NCI-H2227 (cell line): ENCODE measurements at regions not wholly inside any gene's neighbourhood (a gene's known extent, or its start where the extent isn't known, plus 50 kb on each side); places are given as distances from the start of the nearest gene placed in this dataset.
"Not testable (repeated sequence)": the region's sequence is repeated elsewhere in the genome, so short reads cannot be mapped to it uniquely, and the experiment has no call there.

Source experiments
- DNase-seq: peaks from one replicate; lab custom pipeline; 2025; ENCODE audit not compliant: unreplicated experiment; lab: John Stamatoyannopoulos, UW

DNA sequence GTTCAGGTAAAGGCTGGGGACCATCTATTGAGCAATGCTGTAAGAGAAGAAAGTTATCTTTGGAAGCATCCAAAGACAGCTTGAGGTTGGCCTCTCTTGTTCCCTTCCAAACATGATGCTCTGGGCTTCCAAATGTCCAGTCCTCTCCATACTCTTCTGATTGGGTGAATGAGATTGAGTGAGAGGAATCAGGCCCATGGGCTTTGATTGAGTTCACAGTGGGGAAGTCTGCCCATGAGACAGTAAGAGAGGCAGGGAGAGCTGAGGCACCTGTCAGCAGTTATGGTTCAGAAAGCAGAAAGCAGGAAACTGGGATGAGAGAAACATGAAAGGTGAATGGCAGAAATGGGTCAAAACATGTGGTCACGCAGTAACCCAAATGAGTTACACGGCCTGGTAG is 1006.9 kb downstream of the VRK1 start:
- no peak for DNase-seq

DNA sequence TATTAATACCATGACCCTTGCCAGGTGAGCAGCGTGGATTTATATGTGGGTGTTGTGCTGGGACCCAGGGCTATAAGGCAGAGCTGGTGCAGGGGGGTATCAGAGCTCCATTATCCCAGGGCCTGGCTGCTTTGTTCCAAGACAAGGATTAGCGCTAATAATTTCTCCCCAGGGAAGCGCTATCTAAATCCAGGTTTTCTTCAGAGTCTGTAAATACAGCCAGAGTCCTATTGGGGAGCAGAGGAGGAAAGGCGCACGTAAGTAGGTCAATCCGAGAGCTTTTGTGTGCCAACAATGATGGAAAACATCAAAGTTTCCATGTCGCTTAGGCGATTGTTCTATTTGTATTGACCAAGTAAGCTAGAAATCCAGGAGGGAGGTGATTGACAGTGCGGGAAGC is 1009.7 kb downstream of the VRK1 start:
- no peak for DNase-seq

DNA sequence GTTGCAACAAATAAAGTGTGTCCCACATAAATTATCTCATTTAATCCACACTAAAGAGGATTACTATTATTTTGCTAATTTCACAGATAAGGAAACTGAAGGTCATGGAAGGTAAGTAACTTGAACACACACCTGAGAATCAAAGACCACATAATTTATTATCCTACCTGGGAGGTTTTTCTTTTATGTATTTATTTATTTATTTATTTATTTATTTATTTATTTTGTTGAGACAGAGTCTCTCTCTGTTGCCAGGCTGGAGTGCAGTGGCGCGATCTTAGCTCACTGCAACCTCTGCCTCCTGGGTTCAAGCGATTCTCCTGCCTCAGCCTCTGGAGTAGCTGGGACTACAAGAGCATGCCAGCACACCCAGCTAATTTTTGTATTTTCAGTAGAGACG is 1011.4 kb downstream of the VRK1 start:
- not testable (repeated sequence) for DNase-seq

DNA sequence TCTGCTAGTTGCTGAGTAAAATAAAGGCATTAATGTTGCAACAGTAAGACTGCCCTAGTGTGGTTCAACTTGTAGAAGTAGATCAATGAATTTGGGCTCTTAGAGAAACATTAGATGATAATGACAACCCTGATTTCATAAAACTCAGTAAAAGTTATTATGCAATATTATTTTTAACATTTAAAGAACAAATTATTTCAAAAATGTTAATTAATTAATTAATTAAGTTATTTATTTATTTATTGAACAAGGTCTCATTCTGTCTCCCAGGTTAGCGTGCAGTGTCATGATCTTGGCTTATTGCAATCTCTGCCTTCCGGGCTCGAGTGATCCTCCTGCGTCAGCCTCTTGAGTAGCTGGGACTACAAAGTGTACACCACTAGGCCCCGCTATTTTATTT is 1016.4 kb downstream of the VRK1 start:
- no peak for DNase-seq

DNA sequence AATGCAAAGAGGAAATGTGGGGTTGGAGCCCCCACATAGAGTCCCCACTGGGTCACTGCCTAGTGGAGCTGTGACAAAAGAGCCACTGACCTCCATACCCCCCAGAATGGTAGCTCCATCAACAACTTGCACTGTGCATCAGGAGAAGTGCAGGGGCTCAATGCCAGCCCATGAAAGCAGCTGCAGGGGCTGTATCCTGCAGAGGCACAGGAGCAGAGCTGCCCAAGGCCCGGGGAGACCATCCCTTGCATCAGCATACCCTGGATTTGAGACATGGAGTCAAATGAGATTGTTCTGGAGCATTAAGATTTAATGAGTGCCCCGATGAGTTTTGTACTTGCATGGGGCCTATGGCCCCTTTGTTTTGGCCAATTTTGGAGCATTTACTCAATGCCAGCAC is 1023.6 kb downstream of the VRK1 start:
- no peak for DNase-seq

DNA sequence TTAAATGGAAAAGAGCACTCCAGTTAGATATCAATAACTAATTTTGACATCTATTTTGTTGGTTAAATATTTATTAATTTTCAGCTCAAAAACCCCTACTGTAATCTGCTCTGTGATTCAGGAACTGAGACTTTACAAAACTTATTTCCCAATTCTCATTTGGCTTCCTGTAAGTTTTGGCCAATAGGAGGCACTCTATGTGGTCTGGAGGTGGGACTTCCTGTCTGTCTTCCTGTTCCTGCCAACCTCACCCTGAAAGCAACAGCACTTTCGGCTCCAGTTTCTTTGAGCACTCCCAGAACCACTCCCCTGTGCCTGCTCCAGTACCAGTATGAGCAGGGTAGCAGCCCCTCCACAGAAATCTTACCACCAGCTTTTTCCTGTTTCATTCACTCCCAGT is 1027.0 kb downstream of the VRK1 start:
- DNase-seq = no peak

DNA sequence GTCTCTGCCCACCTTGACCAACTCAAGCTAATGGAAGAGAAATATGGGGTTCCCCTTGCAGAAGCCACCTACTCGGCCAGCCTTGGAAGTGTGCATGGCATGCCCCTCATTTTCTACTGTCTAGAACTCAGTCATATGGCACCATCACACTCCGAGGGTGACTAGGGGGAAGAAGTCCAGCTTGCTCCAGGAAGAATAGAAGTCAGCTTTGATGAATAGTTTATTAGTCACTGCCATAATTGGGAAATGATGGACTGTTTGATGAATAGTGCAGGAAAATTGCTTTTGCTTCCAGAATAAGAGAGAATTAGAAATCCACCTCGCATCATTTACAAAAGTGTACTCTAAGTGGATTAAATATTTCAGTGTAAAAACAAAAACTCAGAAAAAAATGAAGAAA is 1030.6 kb downstream of the VRK1 start:
- DNase-seq = no peak

DNA sequence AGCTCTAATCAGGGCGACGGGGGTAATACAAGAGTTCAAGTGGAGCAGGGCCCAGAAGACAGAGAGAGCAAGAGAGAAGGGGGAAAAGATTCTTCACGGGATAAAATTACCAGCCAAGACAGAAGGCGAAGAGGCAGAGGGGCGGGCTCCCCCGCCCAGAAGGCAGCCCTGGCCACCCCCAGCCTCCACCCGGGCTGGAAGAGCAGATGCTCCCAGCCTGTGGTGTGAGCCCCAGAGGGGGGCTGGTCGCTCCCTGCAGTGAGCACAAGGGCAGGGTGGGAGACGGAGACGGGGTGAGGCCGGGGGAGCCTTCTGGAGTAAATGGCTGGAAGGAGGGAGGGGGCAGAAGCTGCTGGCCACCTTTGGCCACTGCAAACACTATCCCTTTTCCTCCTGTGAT is 1035.6 kb downstream of the VRK1 start:
- DNase-seq = no peak

DNA sequence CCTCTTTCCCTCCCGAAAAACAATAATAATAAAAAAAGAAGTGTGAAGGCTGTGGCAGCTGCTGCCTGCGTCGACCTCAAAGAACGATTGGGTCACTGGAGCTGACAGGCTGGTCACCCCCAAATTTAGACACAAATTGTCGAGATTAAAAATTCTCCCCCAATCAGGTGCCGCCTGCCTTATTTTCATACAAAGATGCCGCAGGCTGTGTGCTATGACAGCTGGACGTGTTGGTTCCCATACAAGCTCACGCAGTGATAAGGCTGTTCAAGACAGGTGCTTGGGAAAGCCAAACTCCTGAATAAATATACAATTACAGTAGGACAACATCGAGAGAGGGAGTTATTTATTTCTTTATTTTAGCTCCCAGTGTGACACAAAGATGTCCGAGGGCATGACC is 1041.8 kb downstream of the VRK1 start:
- DNase-seq = no peak

DNA sequence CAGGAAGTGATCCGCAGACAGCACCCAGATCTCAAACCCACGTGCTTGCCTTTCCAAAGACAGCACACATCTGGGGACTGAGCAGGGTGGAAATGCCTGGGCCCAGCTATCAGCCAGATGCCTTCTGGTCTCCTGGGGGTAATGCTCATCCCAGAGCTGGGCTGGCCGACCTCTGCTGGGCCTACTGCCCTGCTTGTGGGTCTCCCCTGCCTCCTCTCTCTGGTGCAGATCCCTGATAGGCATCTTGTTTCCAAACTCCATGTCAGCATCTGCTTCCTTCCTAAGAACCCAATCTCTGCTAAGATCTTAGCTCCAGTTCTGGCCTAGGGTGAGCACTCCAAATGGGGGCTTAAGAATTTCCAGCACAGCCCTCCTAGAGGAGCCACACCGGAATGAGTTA is 1043.0 kb downstream of the VRK1 start:
- no peak for DNase-seq

DNA sequence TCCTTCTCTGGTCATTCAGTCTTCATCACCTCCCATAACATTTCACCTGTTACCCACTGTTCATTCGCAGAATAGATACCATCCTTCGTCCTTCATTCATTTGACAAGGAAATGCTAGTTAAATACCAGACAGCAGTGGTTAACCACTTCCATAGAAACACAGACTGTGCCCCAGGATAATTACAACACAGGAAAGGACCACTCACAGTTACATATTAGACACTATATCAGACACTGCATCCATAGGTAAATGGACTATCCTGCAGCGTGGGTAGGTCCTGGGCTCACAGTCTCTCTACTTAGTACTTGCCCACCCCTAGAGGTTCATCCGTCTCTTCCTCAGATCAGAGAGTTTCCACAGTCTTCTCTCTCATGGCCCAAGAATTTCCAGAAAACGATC is 1044.6 kb downstream of the VRK1 start:
- DNase-seq = no peak

DNA sequence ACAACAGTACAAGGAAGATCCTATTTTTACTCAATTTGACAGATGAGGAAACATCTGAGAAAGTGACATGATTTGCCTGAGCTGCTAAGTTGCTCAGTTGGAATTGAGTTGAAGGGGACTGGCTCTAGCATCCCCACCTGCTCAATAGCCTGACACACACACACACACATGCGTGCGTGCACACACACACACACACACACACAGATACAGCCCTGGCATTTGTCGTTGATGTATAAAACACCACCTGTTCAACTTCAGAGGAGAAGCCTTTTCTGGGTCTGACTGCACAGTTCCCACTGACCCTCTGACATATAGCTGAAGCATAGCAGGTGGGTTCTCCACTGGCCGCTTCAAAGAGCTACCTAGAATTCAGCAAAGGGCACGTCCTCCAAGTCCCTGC is 1045.9 kb downstream of the VRK1 start:
- DNase-seq = no peak

DNA sequence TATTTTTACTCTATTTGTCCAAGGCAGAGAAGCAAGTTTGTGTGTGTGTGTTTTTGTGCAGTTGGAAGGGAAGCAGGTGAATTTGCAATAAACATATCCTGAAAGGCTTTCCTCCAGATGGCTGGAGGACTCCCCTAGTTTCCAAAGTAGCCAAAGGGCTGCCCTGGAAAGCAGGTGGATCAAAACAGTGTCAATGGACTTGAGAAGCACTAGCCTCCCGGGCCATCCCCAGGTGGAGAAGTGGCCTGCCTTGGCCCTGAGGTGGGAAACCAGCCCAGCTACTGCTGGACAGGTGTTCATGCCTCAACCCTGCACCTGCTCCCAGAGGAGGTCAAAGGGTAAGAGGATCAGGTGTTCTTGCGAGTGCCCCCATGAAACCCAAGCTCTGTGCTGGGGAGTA is 1046.9 kb downstream of the VRK1 start:
- DNase-seq = no peak

DNA sequence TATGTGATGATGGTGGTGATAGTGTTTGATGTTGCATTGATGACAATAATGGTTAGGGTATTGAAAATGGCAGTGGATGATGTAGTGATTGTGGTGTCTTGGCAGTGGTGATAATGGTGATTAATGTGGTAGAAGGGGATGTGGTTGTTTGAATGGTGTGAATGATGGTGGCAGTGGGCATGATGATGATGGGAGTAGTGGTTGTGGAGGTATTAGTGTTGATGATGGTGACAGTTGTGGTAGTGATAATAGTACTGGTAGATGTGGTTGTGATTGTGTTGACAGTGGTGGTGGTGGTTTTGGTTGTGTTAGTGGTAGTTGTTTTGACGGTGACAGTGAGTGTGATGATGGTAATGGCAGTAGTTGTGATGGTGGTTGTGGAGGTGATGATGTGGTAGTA is 1049.0 kb downstream of the VRK1 start:
- DNase-seq = no peak

DNA sequence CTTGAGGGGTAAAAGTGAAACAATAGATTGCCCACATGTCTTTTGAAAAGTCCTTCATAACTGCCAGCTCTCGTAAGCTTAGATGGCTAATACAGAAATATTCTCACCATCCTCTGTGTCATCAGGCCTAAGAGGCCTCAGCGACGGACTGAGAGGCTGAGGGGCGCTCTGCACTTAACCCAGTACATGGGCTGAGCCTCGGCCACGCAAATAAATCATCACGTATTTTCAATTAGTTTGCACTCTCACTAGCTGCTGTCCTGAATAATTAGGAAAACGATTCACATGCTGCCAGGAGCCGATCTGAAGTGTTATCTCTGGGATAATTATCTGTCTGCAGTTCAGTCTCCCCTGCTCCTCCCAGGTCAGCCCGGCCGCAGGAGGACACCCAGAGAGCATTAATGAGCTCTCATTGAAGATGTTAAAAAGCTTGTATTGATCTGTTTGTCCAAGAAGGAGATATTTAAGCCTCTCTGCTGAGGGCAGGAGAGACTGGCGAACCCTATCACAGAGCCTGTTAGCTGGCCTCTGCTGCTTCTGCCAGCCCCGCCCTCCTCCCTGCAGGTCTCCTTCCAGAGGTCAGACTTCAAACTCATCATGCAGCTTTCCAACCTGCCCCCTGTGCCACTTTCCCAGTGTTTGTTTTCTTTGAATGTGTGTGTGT is 1051.3 kb downstream of the VRK1 start:
- DNase-seq = no peak

DNA sequence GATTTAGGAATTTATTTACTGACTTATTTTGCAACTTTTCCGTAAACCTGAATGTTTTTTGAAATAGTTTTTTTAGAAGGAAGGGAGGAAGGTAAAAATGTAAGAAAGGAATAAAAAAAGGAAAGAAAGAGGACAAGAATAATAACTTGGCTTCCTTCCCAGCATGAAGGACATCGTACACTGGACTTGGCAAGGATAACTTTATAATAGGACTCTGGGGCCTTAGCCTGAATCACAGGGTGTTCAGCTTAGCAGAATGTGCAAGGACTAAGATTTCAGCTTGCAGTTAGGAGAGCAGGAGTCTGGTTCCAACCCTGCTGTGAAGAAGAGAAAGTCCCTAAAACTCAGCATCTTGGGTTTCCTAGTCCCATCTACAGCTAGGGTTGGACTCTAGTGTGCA is 1053.3 kb downstream of the VRK1 start:
- DNase-seq = no peak

DNA sequence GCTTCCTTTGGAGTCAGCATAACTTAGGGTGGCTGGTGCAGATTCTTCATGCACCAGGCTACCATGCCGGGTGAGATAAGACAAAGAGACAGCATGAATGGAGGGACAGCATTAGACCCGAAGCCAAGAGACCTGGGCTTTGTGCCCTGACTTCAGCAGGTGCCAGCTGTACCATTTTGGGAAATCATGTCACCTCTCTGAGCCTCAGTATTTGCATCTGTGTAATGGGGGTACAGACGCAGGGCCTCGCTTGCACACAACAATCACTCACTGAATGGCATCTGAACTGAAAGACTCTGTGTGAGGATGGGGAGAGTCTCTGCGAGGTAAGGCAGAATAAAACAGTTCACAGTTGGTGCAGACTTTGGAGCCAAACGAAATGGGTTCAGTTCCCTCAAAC is 1053.7 kb downstream of the VRK1 start:
- DNase-seq = no peak

DNA sequence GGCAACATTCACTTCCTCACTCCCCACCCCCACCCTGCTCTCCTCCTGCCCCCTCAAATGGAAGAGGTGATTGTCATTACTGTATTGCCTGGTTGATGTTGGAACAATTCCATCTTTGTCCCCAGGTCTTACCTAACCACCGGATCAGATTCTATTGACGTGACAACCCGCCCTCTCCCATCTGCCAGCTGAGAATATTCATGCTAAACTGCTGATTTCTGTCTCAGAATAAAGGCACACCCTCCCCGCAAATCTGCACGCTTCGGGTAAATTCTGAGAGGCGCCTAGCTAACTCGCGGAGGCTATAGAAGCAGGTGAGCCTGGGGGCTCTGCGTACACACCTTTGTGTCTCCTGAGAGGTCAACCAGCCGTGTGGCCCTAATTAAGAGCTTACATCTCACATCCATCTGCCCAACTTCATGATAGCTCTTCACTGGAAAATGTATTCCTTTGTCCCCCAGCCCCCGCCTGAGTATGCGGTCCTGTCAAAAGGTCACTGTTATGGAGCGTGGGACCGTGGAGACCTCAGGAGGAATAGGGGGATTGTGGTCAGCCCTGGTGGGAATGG is 1054.3 kb downstream of the VRK1 start:
- DNase-seq = no peak

DNA sequence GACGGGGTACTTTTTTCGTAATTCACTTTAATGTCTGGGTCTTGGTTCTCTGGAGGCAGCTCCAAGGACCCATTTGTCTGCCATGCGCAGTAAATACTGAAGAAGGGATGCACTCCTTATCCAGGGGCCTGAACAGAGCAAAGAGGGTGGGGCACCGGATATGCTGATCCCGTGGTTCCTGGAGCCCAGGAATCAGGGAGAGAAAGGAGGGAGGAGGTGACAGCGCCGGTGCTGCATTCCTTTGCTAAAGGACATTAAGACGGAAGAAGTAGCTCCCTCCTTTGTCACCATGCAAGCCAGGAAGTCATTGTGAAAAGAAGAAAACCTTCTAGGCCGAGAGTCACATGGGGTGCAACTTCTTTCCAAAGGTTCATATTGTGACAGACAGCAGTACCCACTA is 1057.7 kb downstream of the VRK1 start:
- DNase-seq = no peak

DNA sequence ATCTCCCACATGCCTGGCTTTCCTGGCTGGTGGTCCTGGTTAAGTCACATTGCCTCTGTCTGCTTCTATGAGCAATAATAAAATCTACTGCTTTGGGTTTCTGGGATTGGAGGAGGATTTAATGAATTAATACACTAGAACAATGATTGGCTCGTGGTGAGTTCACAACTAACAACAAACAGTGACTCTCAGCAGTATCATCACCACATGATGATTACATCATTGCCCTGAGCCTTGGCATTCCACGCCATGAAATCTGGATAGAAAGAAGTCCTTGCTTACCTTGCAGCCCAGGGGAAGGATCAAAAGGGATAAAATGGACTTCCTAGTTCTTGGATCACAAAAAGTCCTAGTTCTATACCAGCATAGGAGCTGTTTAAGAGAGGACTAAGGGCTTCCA is 1069.0 kb downstream of the VRK1 start:
- no peak for DNase-seq

DNA sequence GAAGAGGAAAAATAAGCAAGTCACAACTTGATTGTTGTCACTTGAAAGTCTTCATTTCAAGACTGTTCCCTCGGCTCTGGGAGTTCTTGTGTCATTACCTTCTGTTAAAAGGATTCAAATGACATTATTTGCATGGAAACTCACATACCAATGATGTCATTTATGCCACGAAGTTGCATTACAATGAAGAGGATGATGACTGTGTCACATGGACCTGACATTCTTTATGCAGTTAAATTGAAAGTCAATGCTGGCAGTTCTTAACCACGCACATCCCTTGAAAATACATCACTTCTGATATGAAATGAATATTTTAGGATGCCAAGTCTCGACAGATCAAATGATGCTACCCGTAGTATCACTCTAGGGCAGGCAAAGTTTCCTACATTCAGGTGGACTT is 1069.5 kb downstream of the VRK1 start:
- DNase-seq = no peak

DNA sequence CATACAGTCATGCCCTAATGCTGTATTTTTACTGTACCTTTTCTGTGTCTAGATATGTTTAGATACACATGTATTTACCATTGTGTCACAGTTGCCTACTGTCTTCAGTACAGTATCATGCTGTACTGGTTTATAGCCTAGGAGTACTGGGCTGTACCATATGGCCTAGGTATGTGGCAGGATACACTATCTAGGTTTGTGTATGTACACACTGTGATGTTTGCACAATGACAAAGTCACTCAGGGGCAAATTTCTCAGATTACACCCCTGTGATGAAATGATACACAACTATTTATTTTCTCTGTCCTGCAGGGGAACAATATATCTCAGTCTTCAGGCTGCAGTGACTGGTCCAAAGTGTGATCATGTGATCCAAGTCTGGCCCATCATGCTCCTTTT is 1076.1 kb downstream of the VRK1 start:
- no peak for DNase-seq

DNA sequence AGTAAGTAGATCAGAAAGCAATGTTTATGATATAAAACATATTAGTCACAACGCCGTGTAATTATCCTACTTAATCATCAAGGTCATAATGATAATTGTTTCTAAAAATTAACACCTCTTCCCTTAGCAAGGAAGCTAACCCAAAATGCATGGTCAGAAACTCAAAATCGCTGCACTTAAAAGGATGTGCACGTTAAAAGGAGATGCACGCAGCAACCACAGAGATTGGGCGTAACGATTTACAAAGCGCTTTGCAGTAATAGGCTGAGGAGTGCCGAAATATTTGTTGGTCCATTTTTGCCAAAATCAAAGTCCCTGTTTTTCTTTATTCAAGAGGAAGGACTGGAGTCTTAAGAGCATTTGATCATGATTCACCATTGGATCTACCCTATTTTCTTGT is 1077.2 kb downstream of the VRK1 start:
- DNase-seq = no peak
